Hindlimb muscle (tissue), 1 donor: ENCODE measurements at regions not wholly inside any gene's neighbourhood (a gene's known extent, or its start where the extent isn't known, plus 50 kb on each side); places are given as distances from the start of the nearest gene placed in this dataset.

Experiments used
- DNase-seq: peaks from one replicate; pipeline ENCODE4 v3.0.0-alpha.2; 2013

GRCh38 chr9:12584656-12585522 lies 108.3 kb upstream of the TYRP1 start:
- DNase-seq = no peak

GRCh38 chr9:12595400-12595799 lies 97.8 kb upstream of the TYRP1 start:
- no peak for DNase-seq

GRCh38 chr9:12604164-12604821 lies 88.9 kb upstream of the TYRP1 start:
- DNase-seq = no peak

- no peak for DNase-seq
Observed at GRCh38 chr9:12612211-12612770, 80.9 kb upstream of the TYRP1 start.

- no peak for DNase-seq
Observed at GRCh38 chr9:12613071-12613470, 80.1 kb upstream of the TYRP1 start.

GRCh38 chr9:12614488-12614887 lies 78.7 kb upstream of the TYRP1 start:
- no peak for DNase-seq

- no peak for DNase-seq
Observed at GRCh38 chr9:12618956-12619355, 74.2 kb upstream of the TYRP1 start.

- no peak for DNase-seq
Observed at GRCh38 chr9:12625844-12626243, 67.3 kb upstream of the TYRP1 start.

- DNase-seq = no peak
Observed at GRCh38 chr9:12627096-12627495, 66.1 kb upstream of the TYRP1 start.

GRCh38 chr9:12628546-12628945 lies 64.6 kb upstream of the TYRP1 start:
- no peak for DNase-seq

GRCh38 chr9:12629067-12629466 lies 64.1 kb upstream of the TYRP1 start:
- DNase-seq = no peak

GRCh38 chr9:12631866-12632265 lies 61.3 kb upstream of the TYRP1 start:
- no peak for DNase-seq

- no peak for DNase-seq
Observed at GRCh38 chr9:12633016-12633765, 60.0 kb upstream of the TYRP1 start.

GRCh38 chr9:12640016-12640587 lies 53.1 kb upstream of the TYRP1 start:
- peak; percentile 8 for DNase-seq

GRCh38 chr9:12640866-12641636 lies 52.1 kb upstream of the TYRP1 start:
- DNase-seq = no peak
